Activated CD8-positive, alpha-beta memory T cell treated with anti-CD3 and anti-CD28 coated beads, Interleukin-2, amount 50 U/mL, for 4 hours (primary cell): ENCODE measurements at regions not wholly inside any gene's neighbourhood (a gene's known extent, or its start where the extent isn't known, plus 50 kb on each side); places are given as distances from the start of the nearest gene placed in this dataset.
A peak's percentile ranks its signal among the peaks of the same experiment; 100 is the strongest.

Experiments used
- DNase-seq: peaks from one replicate; pipeline ENCODE4 v3.0.0-alpha.2; 2020

DNA sequence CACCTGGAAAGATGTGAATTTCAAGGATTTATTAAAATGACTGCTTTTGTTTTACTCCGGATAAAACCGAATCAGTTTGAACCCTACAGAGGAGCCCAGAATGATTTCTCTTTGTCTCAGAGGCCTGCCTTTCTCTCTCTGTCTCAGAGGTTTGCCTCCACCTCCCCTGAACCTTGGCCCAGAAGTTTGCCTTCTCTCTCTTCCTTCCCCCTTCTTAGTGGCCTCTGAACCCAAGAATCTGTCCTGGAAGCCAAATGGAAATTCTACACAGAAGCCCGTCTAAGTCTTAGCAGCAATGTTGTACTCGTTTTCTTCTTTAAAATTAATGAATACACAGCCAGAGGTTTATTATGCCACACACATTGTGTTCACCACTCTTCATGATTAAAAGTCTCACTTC lies 200.7 kb downstream of the SOCS6 start:
- no peak for DNase-seq

DNA sequence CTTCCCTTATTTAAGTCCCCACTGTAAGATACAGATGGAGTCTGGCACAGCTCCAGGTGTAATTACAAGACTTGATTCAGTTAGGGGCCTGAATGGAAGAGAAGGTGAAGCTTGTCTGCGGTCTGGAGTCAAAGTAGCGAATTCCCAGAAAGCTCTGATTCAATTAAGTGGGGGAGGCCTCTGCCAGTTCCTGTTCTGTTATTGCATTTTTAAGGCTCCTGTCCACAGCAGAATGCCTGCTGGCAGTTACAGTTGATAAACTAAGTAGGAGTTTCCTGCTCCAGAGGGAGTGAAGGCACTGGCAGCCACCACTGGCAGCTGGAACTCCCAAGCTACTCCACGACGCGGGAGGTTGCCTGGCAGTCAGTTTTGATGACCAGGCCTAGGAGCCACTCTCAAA lies 181.1 kb downstream of the SOCS6 start:
- DNase-seq: no peak

DNA sequence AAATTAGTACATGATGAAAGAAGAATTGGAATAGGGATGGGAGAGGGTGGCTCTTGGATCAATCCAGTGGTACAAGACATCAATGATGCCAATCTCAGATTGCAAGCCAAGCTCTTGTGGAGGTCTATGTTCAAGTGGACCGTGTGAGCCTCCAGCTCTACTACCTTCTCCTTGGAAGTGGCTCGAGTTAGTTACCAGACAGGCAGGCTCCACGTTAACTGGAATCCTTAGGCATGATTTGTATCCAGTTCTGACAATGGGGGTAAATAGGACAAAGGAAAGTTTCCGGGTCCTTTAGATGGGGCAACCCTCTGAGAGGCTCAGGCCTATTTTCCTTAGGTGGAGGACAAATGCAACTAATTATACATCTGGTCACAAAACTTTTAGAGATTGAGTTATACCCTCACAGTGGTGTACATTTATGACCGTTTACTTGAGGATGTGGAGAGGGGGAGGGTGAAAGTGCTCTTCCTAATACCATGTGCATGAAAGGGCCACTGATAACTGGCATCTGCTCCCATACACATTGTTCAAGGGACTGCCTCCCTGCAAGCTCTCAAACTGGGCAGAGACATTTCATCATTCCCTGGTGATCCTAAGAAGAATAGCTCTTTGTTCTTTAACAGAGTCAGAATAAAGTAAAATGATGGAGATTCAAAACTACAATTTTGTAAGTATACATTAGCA lies 180.2 kb downstream of the SOCS6 start:
- no peak for DNase-seq

DNA sequence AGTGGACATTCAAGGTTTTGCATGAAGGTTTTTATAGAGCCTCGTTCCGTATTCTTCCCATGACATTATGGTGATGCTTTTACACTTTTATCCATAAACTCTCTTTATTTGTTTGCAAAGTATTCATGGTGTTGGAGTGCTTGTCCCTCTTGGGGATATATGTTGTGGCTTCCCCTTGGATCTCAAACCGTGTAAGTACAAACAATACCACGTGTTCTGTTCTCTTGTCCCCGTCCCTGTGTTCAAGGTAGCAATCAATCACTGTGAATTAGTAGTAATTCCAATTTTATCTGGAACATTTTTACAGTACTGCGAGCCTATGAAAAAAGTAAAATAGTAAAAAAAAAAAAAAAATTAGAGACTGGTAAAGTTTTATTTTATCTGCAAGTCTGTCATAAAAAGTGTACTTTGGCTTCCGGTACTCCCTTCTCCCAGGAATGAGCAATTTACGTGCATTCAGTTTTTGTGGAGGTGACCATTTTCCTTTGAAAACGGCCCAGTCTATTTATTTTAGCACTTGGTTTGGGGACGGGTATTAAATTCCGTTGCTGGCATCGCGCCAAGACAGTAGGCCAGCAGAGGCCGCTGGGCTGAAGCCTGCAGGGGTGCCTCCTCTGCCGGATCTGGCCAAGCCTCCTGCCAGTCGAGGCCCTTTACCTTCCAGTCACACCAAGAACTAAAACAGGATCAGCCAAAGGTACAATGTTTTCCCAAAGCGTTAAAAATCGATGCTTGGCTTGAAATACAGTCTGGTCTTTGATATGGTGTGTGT lies 175.7 kb downstream of the SOCS6 start:
- peak; percentile 23 for DNase-seq

DNA sequence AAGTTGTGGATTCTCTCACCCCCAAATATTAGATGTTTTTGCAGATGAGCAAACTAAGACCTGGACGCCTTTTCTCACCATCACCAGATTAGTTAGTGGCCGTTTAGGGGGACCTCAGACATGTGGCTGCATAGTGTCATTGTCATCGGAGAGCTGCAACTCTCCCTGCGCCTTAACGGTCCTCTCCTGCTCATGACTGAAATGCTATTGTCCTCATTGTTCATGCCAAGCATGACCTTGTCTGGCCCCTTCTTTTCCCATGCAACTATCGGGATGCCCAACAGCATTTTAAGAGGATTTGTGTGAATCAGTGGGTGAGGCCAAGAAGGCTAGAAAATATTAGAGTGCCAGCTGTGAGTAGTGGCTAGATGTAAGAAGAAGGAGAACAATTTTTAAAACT lies 174.2 kb downstream of the SOCS6 start:
- DNase-seq: no peak

DNA sequence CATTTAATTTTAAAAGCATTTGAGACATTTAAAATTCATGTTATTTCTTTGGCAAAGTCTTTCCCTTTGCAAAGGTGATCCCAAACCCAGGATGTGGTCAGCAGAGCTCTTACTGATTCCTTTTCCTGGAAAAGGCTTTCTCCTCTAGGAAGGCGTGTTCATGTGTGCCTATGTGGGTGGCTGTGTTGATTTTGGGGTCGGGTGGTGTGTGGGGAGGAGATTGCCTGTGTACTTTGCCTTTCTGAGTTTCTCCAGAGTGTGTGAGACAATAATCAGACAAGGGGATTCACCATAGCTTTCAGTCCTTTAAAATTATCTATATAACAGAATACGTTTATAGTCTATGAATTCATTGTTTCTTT lies 173.2 kb downstream of the SOCS6 start:
- DNase-seq: no peak

DNA sequence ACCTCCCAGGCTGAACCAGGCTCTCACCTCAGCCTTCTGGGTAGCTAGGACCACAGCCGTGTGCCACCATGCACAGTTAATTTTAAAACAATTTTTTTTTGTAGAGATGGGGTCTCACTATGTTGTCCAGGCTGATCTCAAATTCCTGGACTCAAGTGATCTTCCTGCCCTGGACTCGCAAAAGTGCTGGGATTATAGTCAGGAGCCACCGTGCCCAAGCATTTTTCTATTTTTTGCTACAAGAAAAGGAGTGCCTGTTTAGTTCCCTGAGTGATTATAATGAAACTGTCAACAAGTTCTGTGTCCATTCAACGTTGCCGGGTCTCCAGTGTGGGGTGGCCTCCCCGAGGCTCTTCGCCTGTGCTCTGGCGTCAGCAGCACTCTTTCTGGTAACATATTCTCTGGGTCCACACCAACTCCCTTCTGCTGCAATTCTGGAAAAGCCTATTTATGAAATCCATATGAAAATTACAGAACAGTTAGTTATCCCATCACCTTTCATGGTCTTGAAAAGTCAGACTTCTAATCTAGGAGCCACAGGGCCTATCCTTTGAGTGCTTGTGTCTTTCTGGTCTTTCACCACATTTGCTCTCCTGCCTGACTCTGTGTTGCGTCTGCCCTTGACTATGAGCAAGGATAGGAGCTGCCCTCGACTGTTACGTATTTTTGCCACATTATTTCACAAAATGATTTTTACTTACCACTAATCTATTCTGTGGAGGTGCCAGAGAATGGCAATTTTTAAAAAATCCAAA lies 172.7 kb downstream of the SOCS6 start:
- DNase-seq: no peak

DNA sequence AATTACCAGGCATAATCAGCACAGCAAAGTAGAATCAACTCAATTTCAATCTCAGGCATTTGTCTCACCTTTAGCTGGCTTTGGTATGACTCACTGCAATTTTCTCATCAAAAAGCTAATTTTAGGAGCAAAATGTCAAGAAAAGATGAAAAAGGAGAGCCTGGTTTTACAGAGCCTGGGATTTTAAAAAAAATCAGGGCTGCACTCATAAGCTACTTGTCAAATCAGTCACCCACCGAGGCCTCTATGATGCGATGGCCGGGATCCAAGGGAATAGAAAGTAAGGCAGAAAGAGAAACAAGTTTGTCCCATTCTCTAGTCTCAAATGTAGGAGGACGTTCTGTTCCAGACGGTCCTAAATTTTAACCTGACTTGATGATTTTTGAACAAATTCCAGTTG lies 170.9 kb downstream of the SOCS6 start:
- DNase-seq: no peak

DNA sequence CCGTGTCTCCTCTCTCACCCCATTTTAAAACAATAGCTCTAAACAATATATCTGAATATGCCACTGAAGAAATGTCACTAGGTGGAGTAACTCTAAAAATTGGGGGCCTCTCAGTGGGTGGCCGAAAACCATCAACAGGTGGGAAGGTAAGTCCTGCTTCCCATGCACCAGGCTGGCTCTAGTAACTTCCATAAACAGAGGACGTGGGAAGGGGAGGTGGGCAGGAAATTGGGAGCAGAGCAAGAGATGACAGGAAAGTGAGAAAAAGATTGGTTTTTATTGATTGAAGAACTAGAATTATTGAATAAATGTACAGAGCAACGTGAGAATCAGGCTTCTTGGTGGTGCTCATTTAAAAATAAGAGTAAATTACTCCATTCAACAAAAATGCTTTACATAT lies 170.4 kb downstream of the SOCS6 start:
- DNase-seq: no peak

DNA sequence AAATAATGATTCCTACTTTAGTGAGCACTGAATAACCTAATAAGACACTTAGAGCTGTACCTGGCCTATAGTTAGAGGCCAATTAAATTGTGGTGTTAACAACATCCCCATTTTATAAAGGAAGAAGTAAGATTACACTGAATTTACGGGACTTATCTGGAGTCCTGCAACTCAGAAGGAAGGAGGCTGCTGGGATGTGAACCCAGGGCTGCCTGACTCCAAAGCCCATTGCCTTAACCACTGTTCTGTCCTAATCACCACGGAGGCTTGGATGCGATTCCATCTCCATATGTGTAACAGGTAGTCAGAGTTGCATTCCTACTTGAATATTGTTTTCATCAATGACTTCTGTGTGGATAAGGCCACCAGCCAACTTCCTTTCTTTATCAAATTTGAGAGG lies 168.9 kb downstream of the SOCS6 start:
- DNase-seq: no peak

DNA sequence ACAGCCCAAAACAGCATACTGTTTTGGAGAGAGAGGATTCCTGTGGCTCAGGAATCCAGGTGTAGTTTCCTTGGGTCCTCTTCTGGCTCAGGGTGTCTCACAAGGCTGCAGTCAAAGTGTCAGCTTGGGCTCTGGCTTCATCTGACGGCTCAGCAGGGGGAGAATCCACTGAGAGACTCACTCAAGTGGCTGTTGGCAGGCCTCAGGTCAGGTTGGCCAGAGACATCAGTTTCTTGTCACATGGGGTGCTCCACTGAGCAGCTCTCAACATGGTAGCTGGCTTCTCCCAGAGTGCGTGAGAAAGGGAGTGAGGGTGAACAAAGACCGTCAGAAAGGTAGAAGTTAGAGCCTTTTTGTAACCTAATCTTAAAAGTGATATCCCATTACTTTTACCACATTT lies 168.4 kb downstream of the SOCS6 start:
- no peak for DNase-seq

DNA sequence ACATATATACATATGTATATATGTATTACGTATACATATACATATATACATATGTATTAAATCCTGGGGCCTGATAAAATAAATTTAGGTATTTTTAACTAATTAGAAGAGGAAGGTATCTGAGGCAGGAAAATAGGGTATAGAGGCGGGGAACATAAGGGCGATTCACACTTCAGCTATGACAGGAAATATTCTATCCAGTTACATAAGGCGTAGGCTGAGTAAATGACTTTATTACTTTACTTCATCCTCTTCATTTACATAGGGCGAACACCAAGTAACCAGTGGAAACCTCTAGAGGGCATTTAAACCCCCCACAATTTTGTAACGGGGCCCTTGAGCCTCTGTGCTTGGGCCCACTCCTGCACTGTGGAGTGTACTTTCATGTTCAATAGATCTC lies 167.5 kb downstream of the SOCS6 start:
- DNase-seq: no peak

DNA sequence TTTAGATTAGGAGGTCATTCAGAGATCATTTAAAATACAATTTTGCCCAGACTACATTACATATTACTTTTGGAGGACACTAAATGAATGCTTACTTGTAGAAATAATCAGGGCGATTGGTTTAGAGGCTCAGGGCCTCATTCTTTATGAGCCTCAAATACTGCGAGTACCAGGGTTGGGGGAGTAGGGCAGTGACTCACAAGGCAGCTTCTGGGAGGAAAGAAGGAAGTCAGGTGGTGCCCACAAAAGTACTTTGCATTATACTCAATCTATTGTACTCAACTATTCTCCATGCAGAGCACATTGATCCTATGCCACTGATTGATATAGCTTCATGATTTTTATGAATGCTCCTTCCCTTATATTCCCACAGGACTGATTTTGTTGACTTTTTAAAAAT lies 166.9 kb downstream of the SOCS6 start:
- DNase-seq: no peak

DNA sequence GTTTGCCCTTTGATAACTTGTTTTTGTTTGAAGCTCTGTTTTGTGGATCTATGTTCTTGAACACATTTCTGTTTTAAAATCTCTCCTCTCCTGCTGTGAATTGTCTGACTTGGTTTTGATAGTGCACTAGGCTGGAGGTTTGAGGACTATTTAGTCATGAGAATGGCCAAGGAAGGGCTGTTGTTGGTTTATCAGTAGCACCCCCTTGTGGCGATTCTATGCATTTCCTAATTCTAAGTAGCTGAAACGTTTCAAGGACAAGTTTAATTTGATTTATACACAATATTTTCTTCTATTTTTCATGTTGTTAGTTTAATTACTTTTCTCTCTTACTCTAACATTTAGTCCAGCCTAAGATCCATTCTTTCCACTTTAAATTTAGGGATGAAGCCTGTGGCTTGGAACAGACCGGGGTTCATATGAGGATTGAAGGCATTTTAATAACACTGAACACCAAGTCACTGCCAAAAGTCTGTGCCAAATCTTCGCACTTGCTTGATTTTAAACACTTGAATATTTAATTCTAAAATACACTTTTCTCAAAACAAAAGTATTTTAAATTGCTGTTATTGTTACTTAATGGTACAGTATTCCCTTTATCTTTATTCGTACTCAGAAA lies 166.0 kb downstream of the SOCS6 start:
- no peak for DNase-seq

DNA sequence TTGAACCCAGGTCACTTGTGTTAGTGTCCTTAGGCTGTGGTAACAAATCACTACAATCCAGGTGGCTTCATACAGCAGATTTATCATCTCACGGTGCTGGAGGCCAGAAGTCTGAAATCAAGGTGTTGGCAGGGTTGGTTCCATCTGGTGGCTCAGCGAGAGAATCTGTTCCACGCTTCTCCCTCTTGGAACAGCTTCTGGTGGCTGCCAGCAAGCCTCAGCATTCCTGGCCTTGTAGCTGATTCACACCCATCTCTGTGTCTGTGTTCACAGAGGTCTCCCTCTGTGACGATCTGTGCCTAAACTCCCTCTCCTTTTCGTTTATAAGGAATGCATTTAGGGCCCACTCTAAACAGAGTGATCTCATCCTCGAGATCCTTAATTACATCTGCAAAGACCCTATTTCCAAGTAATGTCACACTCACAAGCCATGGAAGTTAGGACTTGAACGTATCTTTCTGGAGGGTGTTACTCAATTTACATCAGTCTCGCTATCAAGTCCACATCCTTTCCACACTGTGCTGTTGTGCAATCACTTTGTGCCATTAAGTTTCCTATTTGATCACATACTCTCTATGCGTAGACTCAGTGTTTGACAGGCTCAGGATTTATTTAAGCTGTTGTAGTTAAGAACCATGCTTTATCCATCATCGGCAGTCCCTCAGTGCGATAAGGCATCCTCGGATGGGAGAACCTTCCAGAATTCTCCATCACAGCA lies 164.4 kb downstream of the SOCS6 start:
- no peak for DNase-seq

DNA sequence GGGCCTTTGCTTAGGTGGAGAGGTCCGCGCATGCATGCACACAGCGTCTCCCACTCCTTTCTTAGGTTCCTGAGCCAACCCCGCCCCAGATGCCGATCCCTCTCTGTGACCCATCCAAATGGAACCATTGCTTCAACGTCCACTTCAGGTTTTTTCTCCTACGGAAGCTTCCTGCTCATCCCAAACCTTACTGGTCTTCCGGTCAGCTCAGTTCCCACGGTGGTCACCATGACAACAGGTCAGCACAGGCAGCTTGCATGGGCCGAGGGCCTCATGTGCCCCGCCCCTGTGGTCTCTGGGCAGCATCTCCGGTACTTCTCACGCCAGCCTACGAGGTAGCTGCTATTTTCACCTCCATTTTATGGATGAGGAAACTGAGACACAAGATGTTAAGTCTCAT lies 163.7 kb downstream of the SOCS6 start:
- no peak for DNase-seq

DNA sequence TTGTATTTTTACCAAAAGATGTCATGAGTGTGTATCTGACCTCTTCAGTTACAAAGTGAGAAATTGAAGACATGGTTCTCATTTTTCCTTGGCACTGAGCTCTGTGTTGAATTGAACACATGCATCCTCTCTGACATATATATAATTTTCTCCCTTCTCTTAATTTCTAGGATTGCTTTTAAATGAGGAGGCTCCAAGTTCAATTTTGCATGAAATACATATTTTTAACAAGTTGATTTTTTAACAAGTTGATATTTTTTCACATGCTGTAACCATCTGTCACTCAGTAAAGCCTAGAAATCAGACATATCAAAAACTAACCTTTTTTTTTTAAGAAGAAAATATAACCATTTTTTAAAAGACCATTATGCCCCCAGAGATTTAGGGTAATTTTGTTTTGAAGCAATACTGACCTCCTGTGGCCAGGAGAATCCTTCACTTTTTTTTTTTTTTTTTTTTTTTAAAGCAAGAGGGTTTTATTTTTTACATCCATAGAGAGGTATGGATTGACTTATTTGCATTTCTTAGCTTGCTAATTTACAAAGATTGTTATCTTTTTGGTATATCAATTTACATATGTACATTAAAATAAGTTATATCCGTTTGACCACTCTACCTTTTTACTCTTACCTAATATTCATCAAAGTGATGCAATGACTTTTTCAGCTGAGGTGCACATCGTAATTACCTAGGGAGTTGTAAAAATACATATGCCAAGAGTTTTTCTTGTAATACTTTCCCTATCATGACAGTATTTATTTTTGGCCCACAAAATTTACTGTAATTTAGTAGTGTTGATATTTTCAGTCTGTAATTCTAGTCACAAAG lies 161.8 kb downstream of the SOCS6 start:
- DNase-seq: no peak

DNA sequence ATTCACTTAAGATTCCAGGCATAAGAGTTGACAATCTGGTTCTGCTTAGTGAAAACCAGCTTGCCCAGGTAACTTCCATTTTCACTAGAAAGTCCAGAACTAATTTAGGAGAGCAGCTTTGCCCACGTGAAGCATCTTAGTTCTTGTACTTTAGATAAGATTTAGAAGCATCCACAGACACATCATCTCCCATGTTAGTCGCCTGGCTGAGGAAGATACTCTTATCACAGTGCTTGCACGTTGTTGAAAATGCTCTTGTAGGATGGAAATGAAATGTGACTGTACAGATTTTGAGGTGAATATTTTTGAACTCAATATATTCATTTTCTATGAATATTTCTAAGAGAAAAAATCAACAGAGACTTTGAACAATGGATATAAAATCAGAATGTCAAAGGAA lies 159.7 kb downstream of the SOCS6 start:
- no peak for DNase-seq

DNA sequence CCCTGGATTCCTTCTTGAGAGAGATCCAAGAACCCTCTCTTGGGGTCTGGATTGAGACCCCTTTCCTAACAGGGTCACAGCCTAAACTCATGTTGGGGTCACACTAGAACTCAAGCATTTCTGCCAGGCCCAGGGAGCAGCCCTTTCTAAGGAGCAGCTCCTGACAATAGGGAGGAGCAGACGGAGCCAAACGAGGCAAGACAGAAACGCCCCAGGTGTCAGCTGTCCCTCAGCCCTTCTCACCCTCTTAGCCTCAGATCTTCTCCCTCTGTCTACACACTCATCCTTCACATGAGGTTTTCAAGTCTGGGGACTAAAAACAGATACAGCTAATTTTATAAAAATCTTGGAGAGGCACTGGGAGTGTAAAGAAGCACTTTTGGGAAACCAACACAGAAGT lies 157.2 kb downstream of the SOCS6 start:
- DNase-seq: no peak

DNA sequence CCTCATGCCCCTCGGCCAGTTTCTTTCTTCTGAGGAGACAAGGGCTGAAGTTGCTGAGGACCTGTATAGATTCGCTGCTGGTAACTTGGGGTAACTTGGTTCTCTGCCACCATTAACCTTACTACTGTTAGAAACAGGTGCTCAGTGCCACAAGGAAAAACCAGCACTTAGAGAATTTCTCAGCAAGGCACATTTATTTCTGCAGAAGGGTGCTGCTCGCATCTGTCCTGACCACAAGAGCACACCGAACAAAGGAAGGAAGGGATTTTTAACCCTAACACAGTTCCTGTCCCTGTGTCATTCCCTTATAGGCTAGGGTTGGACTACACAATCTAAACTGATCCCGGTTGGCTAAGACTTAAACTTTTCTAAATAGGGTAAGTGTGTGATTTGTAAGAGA lies 154.1 kb downstream of the SOCS6 start:
- DNase-seq: no peak

DNA sequence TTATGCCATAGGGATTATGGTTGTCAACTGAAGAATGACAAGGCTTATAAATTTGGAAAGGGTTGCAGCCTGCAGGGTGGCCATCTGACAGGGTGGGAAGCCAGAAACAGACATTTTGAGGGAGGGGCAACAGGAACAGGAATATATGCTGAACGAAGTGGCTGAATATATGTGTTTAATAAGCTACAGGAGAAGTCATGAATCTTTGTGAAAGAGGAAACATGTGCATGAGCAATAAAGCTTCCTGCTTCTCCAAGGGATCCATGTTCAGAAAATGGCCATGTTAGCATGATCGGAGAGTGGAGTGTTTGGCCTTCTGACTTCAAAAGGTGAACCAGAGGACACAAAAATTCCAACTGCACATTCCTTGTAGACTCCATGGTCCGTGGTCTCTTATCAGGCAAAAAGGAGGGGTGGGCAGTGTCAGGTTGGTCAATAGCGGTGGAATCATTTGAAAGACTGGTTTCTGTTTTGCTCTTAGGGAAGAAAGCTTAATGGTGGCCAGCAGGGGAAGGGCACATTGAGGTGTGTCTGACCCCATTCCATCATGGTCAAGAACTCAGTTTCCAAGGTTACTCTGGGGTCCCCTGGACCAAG lies 144.1 kb downstream of the SOCS6 start:
- DNase-seq: no peak

DNA sequence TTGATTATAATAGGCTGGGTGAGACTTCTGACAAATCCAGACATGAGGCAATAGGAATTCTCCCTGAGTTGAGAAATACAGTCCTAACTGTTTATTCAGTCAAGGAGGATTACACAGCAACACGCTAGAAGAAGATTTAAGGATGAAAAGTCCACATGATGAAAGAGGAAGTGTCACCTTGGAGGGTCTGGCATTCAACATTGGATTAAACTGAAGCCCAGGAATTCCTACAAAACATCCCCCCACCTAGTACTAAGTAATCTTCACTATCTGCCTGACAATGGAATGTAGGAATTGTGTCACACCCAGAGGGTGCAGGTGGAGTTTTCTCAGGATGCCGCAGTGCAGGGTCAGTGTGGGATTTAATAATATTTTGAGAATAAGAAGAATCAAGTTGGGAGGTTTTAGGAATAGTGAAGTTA lies 142.4 kb downstream of the SOCS6 start:
- DNase-seq: no peak
